ENCODE measurements at regions not wholly inside any gene's neighbourhood (a gene's known extent, or its start where the extent isn't known, plus 50 kb on each side); places are given as distances from the start of the nearest gene placed in this dataset.
A peak's percentile ranks its signal among the peaks of the same experiment; 100 is the strongest.
"Not testable (repeated sequence)": the region's sequence is repeated elsewhere in the genome, so short reads cannot be mapped to it uniquely, and the experiment has no call there.

GRCh38 chr5:34467436-34467835, 188.7 kb upstream of the RAI14 start:
- no peaks in the 10 kb centered on the region for H3K36me3 ChIP-seq (ENCODE audit: low read depth)
- no TSS peak for BruUV-seq (replicated peaks)
- no peaks in the 10 kb centered on the region for H3F3A ChIP-seq (ENCODE audit: insufficient read depth, low read depth)
- intact Hi-C loops (cut with micrococcal nuclease; ENCODE audit: unreplicated experiment) = no loop called here
- ChIA-PET CTCF (no interaction called here), POLR2A (ENCODE audit: unreplicated experiment) (no interaction called here)
- H3K27ac ChIP-seq = no peak overlapping the region
- DNase-seq = peak in 1 of 2 experiments; percentile 11
- no peaks in the 10 kb centered on the region for H3K27me3 ChIP-seq (ENCODE audit: insufficient read depth, low read depth)
- TF ChIP-seq CTCF (conservative IDR thresholded peaks at IDR 0.05) (no peak), EZH2 (IDR thresholded peaks at IDR 0.05; ENCODE audit: low read depth) (no peak)
- H3K4me3 ChIP-seq = no peak overlapping the region
- H3K79me2 ChIP-seq (ENCODE audit: low read depth) = no peaks in the 10 kb centered on the region
- no peaks in the 10 kb centered on the region for H3K9me3 ChIP-seq (ENCODE audit: insufficient read depth, low read depth)
- no peak overlapping the region for H2AFZ ChIP-seq
- no peaks in the 10 kb centered on the region for H3K9me2 ChIP-seq (ENCODE audit: insufficient read depth)
- no peak overlapping the region for H3K4me2 ChIP-seq
- no peaks in the 10 kb centered on the region for H4K20me1 ChIP-seq (ENCODE audit: insufficient read depth)
- peaks cover 6% of the 10 kb centered on the region; the same call in 1 of the 2 replicates for H3K4me1 ChIP-seq (replicated peaks; ENCODE audit: insufficient read depth)

GRCh38 chr5:34467984-34468383, 188.1 kb upstream of the RAI14 start:
- CTCF ChIA-PET; H3K9me2 ChIP-seq (ENCODE audit: insufficient read depth); H3K9me3 ChIP-seq (ENCODE audit: insufficient read depth, low read depth); POLR2A ChIA-PET (ENCODE audit: unreplicated experiment); H3K79me2 ChIP-seq (ENCODE audit: low read depth); H3K4me3 ChIP-seq; intact Hi-C loops (cut with micrococcal nuclease; ENCODE audit: unreplicated experiment); H4K20me1 ChIP-seq (ENCODE audit: insufficient read depth); H2AFZ ChIP-seq; H3K36me3 ChIP-seq (ENCODE audit: low read depth); BruUV-seq (replicated peaks); H3K4me2 ChIP-seq; H3K27me3 ChIP-seq (ENCODE audit: insufficient read depth, low read depth); H3F3A ChIP-seq (ENCODE audit: insufficient read depth, low read depth); H3K27ac ChIP-seq; H3K4me1 ChIP-seq (replicated peaks; ENCODE audit: insufficient read depth): not testable (repeated sequence)
- DNase-seq = peak in 1 of 2 experiments; percentile 44

GRCh38 chr5:34469971-34470370, 186.2 kb upstream of the RAI14 start:
- CTCF ChIA-PET = no interaction called here
- POLR2A ChIA-PET (ENCODE audit: unreplicated experiment) = no interaction called here
- Histone ChIP-seq H3K4me1 (replicated peaks; ENCODE audit: insufficient read depth) (peaks cover 2% of the 10 kb centered on the region; the same call in 1 of the 2 replicates), H3K9me2 (ENCODE audit: insufficient read depth) (no peaks in the 10 kb centered on the region), H2AFZ (no peak overlapping the region), H3K36me3 (ENCODE audit: low read depth) (no peaks in the 10 kb centered on the region), H3K4me2 (no peak overlapping the region), H3F3A (ENCODE audit: insufficient read depth, low read depth) (no peaks in the 10 kb centered on the region), H3K79me2 (ENCODE audit: low read depth) (no peaks in the 10 kb centered on the region), H3K27ac (no peak overlapping the region), H3K4me3 (no peak overlapping the region), H3K27me3 (ENCODE audit: insufficient read depth, low read depth) (no peaks in the 10 kb centered on the region), H3K9me3 (ENCODE audit: insufficient read depth, low read depth) (no peaks in the 10 kb centered on the region), H4K20me1 (ENCODE audit: insufficient read depth) (no peaks in the 10 kb centered on the region)
- TF ChIP-seq EZH2 (IDR thresholded peaks at IDR 0.05; ENCODE audit: low read depth) (no peak), CTCF (conservative IDR thresholded peaks at IDR 0.05) (no peak)
- intact Hi-C loops (cut with micrococcal nuclease; ENCODE audit: unreplicated experiment) = loop anchor here (5.0 to 10.0 kb wide), 2 partner anchors 615 to 732 kb away; no protein-coding TSS in a partner anchor
- peak in 1 of 2 experiments; percentile 30 for DNase-seq
- no TSS peak for BruUV-seq (replicated peaks)

GRCh38 chr5:34474573-34475021, 181.5 kb upstream of the RAI14 start:
- Histone ChIP-seq H3F3A (ENCODE audit: insufficient read depth, low read depth) (no peaks in the 10 kb centered on the region), H2AFZ (no peak overlapping the region), H3K27me3 (ENCODE audit: insufficient read depth, low read depth) (no peaks in the 10 kb centered on the region), H3K36me3 (ENCODE audit: low read depth) (no peaks in the 10 kb centered on the region), H3K4me3 (no peak overlapping the region), H3K79me2 (ENCODE audit: low read depth) (no peaks in the 10 kb centered on the region), H3K27ac (no peak overlapping the region), H3K4me2 (no peak overlapping the region), H3K4me1 (replicated peaks; ENCODE audit: insufficient read depth) (no peaks in the 10 kb centered on the region), H3K9me3 (ENCODE audit: insufficient read depth, low read depth) (no peaks in the 10 kb centered on the region), H4K20me1 (ENCODE audit: insufficient read depth) (no peaks in the 10 kb centered on the region), H3K9me2 (ENCODE audit: insufficient read depth) (no peaks in the 10 kb centered on the region)
- intact Hi-C loops (cut with micrococcal nuclease; ENCODE audit: unreplicated experiment) = loop anchor here (1.0 to 10.0 kb wide), 5 partner anchors 424 to 1452 kb away; no protein-coding TSS in a partner anchor
- BruUV-seq (replicated peaks) = no TSS peak
- peak; percentile 51 to 59 for DNase-seq
- ChIA-PET CTCF (interaction anchor here (0.5 to 1.5 kb wide), 7 partner anchors 14 to 530 kb away, joined by 3 to 7 read pairs (median 4); partner anchors contain the start of genes BRIX1 and RAD1), POLR2A (ENCODE audit: unreplicated experiment) (no interaction called here)
- TF ChIP-seq EZH2 (IDR thresholded peaks at IDR 0.05; ENCODE audit: low read depth) (no peak), CTCF (conservative IDR thresholded peaks at IDR 0.05) (peak; percentile 100)

Measured in PC-9 (cell line).